ENCODE measurements at regions not wholly inside any gene's neighbourhood (a gene's known extent, or its start where the extent isn't known, plus 50 kb on each side); places are given as distances from the start of the nearest gene placed in this dataset.

GRCh38 chr9:29348999-29349398, 1775.7 kb upstream of the C9orf72 start:
- Histone ChIP-seq H3K27me3 (no peaks in the 10 kb centered on the region), H3K36me3 (no peaks in the 10 kb centered on the region), H3K9me3 (no peaks in the 10 kb centered on the region), H3K27ac (no peak overlapping the region), H3K4me3 (no peak overlapping the region), H3K4me1 (no peaks in the 10 kb centered on the region)
- no peak for TF ChIP-seq CTCF (IDR thresholded peaks at IDR 0.05)
- no peak for DNase-seq (ENCODE audit: low spot score in 2 of 2)
- intact Hi-C loops (cut with DNase I): no loop called here

- H3K9me3 ChIP-seq: no peaks in the 10 kb centered on the region
- no peaks in the 10 kb centered on the region for H3K27me3 ChIP-seq
- H3K27ac ChIP-seq: no peak overlapping the region
- H3K4me1 ChIP-seq: no peaks in the 10 kb centered on the region
- TF ChIP-seq CTCF (IDR thresholded peaks at IDR 0.05): no peak
- intact Hi-C loops (cut with DNase I): no loop called here
- DNase-seq (ENCODE audit: low spot score in 2 of 2): no peak
- no peaks in the 10 kb centered on the region for H3K36me3 ChIP-seq
- no peak overlapping the region for H3K4me3 ChIP-seq
Measured at GRCh38 chr9:29389421-29389820, 1816.1 kb upstream of the C9orf72 start.

DNA sequence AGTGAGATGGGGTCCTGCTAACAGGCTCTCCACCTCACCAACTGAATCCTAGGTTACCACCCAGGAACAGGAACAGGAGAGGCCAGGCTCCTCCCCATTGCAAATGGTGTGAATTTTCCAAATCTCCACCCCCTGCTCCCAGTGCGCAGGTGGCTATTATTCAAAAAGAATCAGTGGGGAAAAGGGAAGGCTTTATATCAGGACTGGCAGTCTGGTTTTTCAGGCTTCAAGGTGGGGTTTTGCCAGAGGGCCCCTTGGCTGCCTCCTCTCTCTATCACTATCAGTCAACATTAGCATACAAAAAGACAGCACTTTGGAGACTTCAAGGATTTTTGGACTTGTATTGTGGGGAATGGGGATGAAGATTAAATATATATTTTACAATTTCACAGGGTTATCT, 1817.6 kb upstream of the C9orf72 start:
- no peak overlapping the region for H3K4me3 ChIP-seq
- TF ChIP-seq CTCF (IDR thresholded peaks at IDR 0.05): no peak
- no peak for DNase-seq (ENCODE audit: low spot score in 2 of 2)
- intact Hi-C loops (cut with DNase I): no loop called here
- no peaks in the 10 kb centered on the region for H3K9me3 ChIP-seq
- no peaks in the 10 kb centered on the region for H3K36me3 ChIP-seq
- no peaks in the 10 kb centered on the region for H3K27me3 ChIP-seq
- H3K4me1 ChIP-seq: no peaks in the 10 kb centered on the region
- no peak overlapping the region for H3K27ac ChIP-seq

- intact Hi-C loops (cut with DNase I): no loop called here
- no peak for DNase-seq (ENCODE audit: low spot score in 2 of 2)
- no peaks in the 10 kb centered on the region for H3K9me3 ChIP-seq
- TF ChIP-seq CTCF (IDR thresholded peaks at IDR 0.05): no peak
- H3K27ac ChIP-seq: no peak overlapping the region
- no peaks in the 10 kb centered on the region for H3K36me3 ChIP-seq
- H3K4me3 ChIP-seq: no peak overlapping the region
- no peaks in the 10 kb centered on the region for H3K27me3 ChIP-seq
- no peaks in the 10 kb centered on the region for H3K4me1 ChIP-seq
Measured at GRCh38 chr9:29393064-29393463, 1819.8 kb upstream of the C9orf72 start.

DNA sequence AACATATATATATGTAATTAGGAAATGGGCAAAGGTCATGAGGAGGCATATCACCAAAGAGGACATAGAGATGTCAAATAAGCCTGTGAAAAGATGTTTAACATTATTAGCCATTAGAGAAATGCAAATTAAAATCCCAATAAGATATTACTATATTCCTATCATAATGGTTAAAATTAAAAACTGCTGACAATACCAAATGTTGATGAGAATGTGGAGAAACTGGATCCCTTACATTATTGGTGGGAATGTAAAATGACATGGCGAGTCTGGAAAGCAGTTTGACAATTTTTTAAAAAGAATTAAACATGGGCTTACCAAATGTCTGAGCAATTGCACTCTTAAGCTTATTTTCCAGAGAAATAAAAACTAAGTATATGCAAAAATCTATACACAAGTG, 1821.6 kb upstream of the C9orf72 start:
- no peaks in the 10 kb centered on the region for H3K9me3 ChIP-seq
- H3K36me3 ChIP-seq: no peaks in the 10 kb centered on the region
- DNase-seq (ENCODE audit: low spot score in 2 of 2): no peak
- no peak overlapping the region for H3K4me3 ChIP-seq
- no peak overlapping the region for H3K27ac ChIP-seq
- no peak for TF ChIP-seq CTCF (IDR thresholded peaks at IDR 0.05)
- intact Hi-C loops (cut with DNase I): no loop called here
- no peaks in the 10 kb centered on the region for H3K4me1 ChIP-seq
- H3K27me3 ChIP-seq: no peaks in the 10 kb centered on the region

DNA sequence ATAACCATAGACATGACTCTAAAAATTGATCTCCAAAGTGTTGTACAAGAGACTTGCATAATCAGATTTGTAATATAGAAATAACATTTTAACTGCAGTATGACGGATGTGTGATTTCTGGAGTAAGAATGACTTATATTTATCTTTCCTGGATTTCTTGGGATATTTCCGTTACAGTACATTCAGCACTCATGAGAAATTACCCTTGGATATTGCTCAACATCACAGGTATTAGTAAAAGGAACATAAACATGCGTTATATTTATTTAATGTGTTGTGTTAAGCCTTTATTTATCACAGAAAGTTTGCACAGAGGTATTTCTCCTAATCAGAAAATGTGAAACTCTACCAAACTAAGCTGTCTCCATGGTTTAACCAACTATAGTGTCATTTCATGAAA, 1823.9 kb upstream of the C9orf72 start:
- no peaks in the 10 kb centered on the region for H3K4me1 ChIP-seq
- H3K9me3 ChIP-seq: no peaks in the 10 kb centered on the region
- no peak overlapping the region for H3K4me3 ChIP-seq
- H3K27ac ChIP-seq: no peak overlapping the region
- TF ChIP-seq CTCF (IDR thresholded peaks at IDR 0.05): no peak
- intact Hi-C loops (cut with DNase I): no loop called here
- H3K27me3 ChIP-seq: no peaks in the 10 kb centered on the region
- no peak for DNase-seq (ENCODE audit: low spot score in 2 of 2)
- H3K36me3 ChIP-seq: no peaks in the 10 kb centered on the region

Data from ascending aorta (tissue), 2 donors.